HG03097 (cell line): ENCODE measurements at regions not wholly inside any gene's neighbourhood (a gene's known extent, or its start where the extent isn't known, plus 50 kb on each side); places are given as distances from the start of the nearest gene placed in this dataset.

Experiments
- ATAC-seq: cut with Tn5 transposase; IDR thresholded peaks from one replicate; pipeline ENCODE4 v1.9.1; 2021; ENCODE audit not compliant: unreplicated experiment, low FRiP score

DNA sequence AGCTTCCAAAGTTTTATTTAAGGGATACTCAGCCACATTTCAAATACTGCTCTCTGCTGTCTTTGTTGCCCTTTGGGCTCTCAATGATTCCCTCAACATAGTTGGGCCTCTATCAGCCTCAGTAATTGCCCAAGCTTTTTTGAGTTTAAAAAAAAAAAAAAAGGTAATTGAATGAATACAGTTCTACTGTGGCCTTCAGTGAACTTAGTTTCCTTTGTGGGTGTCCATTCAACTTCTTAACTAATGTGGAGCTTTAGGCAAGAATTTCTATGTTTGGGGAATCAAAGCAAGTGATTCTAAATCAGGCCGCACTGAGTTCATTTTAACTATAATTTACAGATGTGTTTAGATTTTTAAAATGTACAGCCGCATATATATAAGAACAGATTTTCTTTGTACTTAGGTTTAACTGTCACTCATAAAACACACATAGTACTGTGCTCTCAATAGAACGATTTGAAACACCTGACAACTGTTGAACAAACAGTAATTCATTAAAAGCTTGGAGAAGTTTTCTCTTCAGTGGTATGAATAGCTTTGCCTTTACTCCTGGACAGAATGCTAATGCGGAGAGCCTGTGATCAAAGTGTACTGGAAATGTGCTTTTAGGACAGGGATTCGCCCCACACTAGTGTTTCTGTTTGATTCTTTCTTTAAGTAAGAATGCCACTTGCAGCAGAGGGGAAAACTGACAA lies 844.9 kb upstream of the SEMA6D start:
- no peak for ATAC-seq

DNA sequence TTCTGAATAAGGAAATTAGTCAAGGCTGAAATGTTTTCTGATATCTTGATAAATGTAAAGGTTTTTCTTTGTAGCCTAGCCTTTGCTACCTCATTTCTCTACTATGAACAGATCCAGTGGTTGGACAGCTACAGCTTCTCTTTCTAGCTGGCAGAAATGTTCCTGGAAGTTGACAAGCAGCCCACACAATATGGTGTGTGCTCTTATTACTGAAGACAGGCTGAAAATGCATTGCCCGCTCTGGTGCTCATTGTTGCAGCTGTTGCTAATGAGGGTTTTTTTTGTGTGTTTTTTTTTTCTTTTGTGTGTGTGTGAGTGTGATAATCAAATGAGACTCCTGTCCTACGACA lies 844.3 kb upstream of the SEMA6D start:
- no peak for ATAC-seq

DNA sequence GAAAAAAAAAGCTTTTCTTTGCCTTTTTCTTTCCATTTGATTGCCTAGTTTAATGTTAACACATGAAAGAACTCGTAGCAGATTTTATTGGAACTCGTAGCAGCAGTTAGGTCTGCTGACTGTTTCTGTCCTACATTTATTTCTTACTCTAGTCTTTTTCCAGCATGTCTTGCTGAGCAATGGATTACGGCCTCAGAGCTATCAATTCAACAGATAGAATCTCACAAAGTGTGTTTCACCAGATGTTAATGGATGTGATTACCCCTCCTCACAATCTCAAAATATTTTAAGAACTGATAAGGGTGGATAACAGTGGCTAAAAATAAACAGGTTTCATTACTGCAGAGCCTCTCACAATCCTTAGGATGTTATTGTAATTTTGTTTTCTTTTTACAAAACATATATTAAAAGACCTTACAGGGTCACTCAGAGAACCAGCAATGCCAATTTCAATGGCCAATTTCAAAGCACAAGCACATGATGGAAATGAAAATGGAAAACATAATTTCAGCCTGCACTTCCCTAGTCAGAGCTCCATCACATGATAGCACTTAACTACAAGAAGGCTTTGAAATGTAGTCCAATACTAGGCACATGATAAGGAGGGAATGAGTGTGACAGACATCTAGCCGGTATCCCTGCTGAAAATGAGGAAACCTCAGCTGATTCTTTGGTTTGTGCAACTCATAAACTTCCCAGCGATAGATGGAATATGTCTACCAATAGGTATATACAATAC lies 838.1 kb upstream of the SEMA6D start:
- ATAC-seq: no peak

DNA sequence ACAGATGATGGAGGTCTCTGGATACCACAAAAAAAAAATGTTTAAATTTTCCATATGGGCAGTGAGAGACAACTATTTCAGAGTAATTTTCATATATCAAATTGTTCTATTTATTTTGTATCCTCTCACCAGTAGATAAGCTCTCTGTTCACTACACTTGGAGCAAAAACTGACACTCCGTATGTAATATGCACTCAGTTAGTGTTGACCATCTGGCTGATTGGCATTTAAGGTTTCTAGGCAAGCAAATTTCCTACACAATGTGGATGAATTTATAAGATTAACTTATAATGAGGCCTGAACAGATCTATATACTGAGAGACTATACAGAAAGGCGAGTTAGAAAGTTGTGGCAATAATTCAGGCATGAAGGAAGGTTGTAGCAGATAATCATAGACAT lies 836.5 kb upstream of the SEMA6D start:
- ATAC-seq: no peak

DNA sequence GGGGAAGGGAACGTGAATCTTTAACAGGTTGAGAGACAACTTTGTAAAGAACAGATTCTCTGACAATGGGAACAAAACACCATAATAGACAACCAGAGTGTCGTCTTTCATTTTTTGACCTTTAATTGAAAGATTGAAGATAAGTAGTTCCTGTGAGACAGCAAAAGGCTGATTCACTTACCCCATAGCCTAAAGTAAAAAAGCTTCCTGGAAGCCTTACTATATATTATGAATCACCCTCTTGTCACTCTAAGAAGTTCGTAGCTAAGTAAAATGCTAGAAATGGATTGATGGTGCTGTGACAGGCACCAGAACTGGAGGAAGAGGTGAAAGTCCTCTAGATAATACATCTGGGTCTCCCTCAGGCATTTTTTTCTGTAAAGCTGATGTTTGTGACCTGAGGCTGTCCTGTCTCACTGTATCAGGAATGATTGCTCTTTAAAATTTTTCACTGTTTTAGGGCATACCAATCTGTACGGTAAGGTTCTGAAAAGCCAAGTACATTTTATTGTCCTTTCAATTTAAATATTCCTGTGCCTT lies 824.6 kb upstream of the SEMA6D start:
- ATAC-seq: no peak

DNA sequence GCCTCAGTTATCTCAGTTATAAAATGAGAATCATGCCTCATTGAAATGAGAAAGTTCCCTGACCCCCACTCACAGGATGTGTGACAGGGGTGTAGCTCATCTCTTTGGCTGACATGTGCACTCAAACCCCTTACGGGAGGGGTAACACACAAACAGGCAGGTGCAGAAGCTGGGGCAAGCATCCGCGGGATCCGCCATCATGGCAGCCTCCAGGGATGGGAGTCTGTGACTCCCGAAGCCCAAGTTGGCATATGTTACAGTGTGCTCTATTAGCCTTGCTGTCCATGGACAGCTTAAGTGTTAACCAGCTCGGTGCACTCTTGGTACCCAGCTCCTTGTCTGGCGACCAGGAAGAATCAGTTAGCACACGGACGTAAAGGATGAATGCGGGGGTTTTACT lies 822.7 kb upstream of the SEMA6D start:
- no peak for ATAC-seq

DNA sequence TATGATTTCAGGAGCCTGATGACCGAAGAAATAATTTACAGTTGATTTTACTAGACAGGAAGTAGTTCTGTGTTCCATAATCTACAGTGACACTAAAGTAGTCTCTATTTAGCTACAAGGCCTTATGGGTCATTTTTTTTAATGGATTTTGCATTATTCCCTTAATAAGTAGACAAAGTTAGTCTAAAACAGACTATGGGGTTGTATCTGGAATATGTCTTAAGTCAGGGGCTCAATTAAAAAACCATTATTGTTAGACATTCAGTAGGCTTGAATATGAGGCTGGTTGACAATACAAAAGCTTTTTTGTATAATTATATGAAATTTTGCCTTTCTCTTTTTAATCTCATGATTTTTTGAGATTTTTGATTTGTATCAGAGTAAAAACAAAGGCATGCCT lies 820.0 kb upstream of the SEMA6D start:
- ATAC-seq: no peak

DNA sequence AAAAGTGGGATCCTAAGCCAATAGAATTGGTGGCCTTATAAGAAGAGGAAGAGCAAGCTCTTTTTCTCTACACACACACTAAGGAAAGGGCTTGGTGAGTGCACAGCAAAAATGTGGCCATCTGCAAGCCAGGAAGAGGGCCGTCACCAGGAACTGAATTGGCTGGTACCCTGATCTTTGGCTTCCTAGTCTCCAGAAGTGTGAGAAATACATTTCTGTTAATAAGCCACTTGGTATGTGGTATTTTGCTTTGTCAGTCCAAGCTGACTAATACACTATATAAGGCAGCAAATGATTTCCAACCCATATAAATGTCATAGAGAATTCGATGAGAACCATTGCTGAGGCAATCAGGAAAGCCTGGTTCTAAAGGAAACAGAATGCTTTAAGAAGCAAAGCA lies 816.3 kb upstream of the SEMA6D start:
- no peak for ATAC-seq

DNA sequence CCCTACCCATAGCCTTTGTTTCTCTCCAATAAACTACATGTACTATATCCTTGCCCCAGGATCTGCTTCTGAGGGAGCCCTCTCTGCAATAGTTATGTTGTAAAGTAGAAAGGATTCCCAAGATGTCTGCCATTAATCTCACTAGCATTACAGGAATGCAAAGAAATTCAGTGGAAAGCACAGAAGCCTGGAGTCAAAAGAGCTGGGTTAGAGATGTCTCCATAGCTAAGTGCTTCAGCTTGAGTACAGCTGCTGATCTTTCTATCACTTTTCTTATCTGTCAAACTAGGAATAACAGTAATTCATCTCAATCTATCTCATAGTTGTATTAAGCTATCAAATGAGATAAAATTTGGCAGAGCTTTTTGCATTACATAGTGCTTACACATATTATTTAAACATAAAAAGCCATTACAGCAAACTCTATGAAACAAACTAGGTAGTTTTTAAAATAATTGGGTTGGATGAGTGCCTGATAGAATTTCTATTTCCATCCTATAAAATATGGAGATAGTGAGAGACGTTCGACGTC lies 799.5 kb upstream of the SEMA6D start:
- no peak for ATAC-seq

DNA sequence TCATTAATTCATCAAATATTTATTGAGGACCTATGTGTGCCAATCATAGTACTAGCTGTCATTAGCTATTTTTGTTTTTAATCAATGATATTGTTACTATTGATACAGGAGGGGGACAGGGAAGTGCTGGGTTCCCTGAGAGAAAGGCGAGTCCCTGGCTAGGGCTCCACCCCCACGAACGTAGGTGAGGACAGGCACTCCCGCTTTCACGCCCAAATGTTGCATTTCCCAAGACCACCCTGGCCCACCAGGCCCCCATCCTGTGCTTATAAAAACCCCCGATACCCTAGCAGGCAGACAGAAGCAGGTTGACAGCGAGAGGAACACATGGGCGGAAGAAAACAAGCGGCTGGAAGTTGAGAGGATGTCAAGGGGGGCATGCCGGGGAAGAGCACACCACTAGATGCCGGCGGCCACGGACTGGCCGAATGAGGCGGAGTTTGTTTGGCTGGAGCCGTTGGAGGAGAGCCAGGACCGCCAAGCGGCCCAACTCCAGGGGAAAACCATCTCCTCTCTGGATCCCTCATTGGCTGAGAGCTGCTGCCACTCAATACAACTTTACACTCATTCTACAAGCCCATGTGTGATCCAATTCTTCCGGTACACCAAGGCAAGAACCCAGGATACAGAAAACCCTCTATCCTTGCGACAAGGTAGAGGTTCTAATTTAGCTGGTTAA lies 798.7 kb upstream of the SEMA6D start:
- ATAC-seq: no peak

DNA sequence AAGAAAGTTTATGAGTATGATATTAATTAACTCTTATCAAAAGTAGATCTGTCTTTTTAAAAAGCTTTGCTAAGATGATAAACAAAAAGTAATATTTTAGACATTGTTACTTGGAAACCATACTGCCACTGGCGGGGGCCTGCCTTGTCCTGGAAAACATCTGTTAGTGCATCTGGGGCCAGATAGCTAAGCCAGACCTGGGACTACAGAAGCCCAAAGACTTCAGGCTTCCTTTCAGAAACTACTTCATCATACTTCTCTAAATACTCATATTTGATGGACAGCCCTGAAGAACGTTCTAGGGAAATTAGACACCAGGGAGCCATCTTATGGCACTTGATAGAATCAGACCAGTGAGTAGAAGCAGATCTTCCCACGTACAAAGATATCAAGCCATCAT lies 795.4 kb upstream of the SEMA6D start:
- ATAC-seq: no peak

DNA sequence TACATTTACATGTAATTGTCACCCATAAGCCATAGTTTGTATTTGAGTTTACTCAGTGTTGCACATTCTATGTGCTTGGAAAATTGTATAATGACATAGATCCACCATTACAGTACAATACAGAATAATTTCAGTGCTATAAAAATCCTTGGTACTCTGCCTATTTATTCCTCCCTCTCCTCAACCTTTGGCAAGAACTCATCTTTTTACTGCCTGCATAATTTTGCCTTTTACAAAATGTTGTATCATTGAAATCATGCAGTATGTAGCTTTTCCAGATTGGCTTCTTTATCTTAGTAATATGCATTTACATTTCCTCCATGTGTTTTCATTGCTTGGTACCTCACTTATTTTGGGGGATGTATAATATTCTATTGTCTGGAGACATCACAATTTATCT lies 786.9 kb upstream of the SEMA6D start:
- no peak for ATAC-seq

DNA sequence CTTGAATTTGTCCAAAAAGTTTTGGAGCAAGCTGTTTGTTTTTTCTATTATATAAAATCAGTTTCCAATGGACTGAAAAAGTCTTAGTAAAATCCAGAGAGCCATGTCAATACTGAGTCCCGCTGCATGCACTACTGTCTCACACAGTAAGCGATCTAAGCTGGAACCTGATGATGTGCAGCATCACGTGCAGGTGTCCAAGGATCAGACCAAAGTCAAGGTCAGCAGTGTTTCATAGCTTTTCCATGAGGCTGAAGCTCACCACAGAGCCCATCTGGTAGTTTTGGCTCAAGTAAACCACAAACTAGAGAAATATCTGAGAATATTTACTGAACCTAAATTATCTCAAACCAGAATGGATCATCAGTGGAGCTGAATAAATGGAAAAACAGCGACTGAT lies 784.0 kb upstream of the SEMA6D start:
- ATAC-seq: no peak

DNA sequence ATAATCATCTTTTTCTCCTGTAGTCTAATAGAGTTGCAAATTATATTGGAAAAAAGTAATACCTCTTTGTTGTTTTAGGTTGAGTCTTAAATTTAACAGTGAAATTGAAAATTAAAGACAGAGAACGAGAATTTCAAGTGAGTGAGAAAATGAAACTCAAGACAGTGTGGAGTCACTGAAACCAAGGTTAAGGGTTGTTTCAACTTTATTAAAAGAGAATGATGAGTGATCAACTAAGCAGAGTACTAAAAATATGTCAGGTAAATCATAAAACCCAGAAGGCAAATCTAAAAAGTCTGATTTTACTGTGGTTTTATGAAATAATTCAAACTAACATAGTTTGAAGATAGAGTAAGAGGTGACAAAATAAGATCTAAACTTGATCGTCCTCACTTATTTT lies 782.5 kb upstream of the SEMA6D start:
- ATAC-seq: no peak

DNA sequence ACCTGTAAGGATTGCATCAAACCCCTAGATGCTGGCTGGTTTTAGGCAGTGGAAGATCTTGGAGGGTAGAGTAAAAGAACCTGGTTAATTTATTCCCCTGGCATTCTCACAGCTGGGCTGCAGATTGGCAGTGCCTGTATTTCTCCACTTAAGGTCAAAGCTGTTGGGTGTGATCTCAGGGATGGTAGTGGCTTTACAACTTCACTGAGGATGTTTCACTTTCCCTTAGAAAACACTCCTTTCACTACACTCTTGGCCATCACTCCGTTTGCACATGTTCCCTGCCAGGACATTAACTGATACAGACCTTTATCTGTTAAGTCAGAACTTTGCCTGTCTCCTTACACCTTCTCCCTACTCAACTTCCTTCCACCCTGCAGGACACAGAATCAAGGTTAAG lies 779.1 kb upstream of the SEMA6D start:
- no peak for ATAC-seq

DNA sequence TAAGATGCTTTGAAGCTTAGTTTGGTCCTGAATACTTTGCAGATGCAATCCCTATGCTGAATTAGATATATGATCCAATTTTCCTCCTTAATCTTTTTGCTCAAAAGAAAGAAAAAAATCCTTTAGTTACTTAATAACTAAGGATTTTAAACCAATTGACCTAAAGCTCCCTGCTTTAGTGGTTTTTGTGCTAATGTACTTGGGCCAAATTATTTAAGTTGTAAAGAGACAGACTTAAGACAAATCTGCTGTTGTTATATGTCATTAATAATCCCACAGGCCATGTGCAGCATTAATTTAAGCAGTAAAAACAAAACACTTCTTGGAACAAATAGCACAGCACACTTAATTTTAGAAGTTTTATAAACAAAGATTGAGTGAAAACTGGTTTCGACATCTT lies 776.1 kb upstream of the SEMA6D start:
- ATAC-seq: no peak

DNA sequence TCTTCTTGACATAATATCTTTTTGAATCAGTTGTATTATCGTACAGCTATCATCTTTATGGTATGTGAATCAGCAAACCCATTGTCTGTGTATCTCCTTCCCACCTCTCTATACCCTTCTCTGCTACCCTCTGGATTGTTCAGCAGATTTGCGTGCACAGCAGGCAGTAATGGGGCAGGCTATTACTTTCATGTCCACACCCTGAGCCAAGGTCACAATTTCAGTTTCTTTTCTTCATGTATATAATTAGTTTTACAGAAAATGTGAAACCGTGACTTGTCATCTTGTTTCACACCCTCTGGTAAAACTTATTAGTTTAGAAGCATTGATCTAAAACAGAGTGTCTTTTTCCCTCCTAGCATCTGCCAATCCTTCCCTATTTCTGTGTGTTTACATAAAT lies 770.4 kb upstream of the SEMA6D start:
- no peak for ATAC-seq

DNA sequence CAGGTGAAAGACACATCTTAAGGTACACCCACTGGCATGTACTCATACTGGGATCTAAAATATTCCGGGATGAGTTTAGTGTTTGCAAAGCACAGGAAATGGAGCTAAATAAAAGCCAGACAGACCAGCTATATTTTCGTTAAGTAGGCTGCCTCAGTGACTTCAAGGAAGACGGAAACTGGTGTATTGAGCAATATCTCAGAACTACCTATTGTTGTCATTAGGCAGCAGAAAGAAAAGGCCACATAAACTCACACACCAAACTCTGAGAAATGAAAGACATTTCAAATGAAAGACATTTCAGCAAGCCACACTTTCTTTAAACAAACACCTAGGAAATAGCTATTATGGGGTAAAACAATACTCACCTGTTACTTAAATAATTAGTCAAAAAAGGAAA lies 761.7 kb upstream of the SEMA6D start:
- no peak for ATAC-seq

DNA sequence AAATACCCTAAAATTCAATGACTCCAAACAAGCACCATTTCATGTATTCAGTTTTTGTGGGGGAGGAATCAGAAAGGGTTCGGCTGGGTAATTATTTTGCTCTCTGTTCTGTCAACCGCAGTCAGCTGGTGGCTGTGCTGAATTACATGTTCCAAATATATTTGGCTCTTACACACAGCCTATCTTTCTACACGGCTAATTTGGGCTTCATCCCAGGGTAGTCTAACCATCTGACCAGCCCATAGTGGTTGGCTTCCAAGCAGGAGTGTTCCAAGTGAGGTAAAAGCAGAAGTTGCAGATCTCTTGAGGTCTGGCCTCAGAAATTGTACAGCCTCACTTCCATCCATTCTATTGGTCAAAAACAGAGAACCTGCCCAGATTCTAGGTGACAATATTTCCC lies 760.8 kb upstream of the SEMA6D start:
- no peak for ATAC-seq

DNA sequence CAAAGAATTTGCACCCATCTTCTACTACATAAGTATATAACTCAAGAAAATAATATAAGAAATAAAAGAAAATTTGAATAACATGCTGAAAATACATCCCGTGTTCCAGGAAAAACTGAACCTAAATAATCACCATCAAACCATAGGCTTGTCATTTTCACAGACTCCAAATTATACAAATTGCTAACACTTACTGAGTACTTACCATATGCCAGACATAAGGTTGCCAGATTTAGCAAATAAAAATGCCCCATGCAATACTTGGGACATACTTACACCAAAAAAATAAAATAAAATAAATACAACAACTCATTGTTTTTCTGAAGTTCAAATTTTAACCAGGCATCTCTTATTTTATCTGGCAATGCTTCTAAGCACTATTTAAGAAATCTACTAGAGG lies 760.4 kb upstream of the SEMA6D start:
- ATAC-seq: no peak

DNA sequence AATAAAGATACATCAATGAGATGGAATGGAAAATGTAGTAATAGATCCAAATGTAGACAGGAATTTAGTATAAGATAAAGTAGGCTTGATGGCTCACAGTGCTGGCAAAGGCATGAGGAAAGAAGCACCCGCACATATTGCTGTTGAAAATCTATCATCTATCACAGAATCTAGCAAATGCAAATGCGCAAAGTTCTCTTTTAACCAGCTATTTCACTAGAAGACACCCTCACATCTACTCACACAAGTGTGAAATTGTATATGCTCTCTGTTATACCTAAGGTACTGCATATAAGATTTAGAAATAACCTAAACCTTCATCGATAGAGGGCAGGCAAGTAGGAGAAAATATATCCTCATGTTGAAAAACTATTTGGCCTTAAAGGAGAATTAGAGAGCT lies 756.7 kb upstream of the SEMA6D start:
- ATAC-seq: no peak

DNA sequence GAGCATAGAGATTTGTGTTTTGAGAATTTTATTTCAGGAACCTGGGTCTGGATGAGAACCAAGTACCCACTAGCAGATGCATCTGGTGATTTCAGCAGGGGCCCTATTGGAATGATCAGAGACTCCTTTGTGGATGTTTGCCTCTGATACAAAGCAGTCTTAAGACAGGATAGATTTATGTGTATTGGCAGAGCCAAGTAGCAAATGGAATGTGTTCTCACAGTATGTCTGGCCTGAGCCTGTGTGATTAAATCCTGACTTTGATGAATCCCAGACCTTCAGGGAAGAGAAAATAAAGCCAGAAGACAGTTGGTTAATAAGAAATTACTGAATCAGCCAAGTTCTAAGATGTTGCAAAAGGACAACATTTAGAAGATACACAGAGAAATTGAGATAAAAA lies 755.5 kb upstream of the SEMA6D start:
- no peak for ATAC-seq
